ENCODE measurements at regions not wholly inside any gene's neighbourhood (a gene's known extent, or its start where the extent isn't known, plus 50 kb on each side); places are given as distances from the start of the nearest gene placed in this dataset.

DNA sequence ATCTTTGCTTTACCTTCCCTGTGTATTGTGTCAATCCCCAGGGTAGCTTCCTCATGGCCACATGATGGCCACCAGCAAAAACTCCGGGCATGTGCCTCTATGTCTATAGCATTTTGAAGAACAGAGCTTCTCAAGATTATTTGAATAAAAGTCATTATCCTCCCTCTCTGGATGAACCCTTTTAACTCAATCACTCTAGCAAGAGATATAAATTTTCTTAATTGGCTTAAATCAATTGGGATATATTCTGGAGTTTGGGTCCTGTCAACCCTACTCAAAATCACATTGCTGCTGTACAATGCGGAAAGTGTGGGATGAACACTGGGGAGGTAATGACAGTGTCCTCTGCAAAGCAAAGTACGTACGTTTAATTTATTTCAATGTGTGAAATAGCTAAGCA, 370.6 kb upstream of the LRRC3B start:
- Histone ChIP-seq H3K27ac (ENCODE audit: low read depth, low read length) (no peak overlapping the region), H3K9ac (ENCODE audit: low read length) (no peak overlapping the region), H2AK5ac (ENCODE audit: low read length) (no peak overlapping the region), H2BK15ac (replicated peaks; ENCODE audit: low read depth) (no peak overlapping the region), H3K79me1 (ENCODE audit: low read length) (no peaks in the 10 kb centered on the region), H2BK120ac (ENCODE audit: low read depth, low read length) (no peak overlapping the region), H3K4me3 (ENCODE audit: low read length) (no peak overlapping the region), H3K23ac (ENCODE audit: low read length) (no peak overlapping the region), H3K27me3 (ENCODE audit: insufficient read depth, low read length, poor library complexity) (no peaks in the 10 kb centered on the region), H3K4me2 (ENCODE audit: low read length) (no peak overlapping the region), H3K36me3 (ENCODE audit: control insufficient read depth, insufficient read depth, low read length) (no peaks in the 10 kb centered on the region), H3K4ac (ENCODE audit: low read depth, low read length) (no peak overlapping the region), H3K79me2 (ENCODE audit: control insufficient read depth, insufficient read depth, low read length) (no peaks in the 10 kb centered on the region), H2BK5ac (ENCODE audit: low read length) (no peak overlapping the region), H3K56ac (ENCODE audit: low read length) (no peak overlapping the region), H3K18ac (ENCODE audit: low read length) (no peak overlapping the region), H4K8ac (ENCODE audit: low read depth, low read length) (no peak overlapping the region), H3K4me1 (ENCODE audit: control insufficient read depth, low read depth, low read length) (no peaks in the 10 kb centered on the region), H4K5ac (ENCODE audit: low read length) (no peak overlapping the region)
- no peak for DNase-seq
- no CpG with 5 or more reads among the region's 4 CpGs for WGBS (ENCODE audit: extremely low coverage, insufficient coverage, low lambda C conversion rate)

DNA sequence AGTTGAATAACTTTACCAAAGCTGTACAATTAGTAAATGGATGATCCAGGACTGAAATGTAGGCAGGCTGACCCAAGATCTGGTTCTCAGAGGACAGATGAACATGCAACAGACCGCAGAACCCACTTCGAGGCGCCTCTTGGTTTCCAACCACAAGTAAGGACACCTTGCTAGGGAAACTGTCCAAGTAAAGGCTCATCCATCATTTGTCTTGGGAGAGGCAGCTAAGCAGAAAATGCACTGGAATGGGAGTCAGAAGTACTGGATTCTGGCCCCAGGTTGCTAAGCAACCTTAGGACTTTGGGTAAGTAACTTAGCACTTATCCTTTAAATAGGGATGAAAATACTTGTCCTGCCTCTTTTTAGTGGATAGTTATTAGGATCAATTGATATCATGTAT, 366.3 kb upstream of the LRRC3B start:
- Histone ChIP-seq H2AK5ac (ENCODE audit: low read length) (no peak overlapping the region), H3K27me3 (ENCODE audit: insufficient read depth, low read length, poor library complexity) (peaks cover 2% of the 10 kb centered on the region), H2BK120ac (ENCODE audit: low read depth, low read length) (no peak overlapping the region), H4K8ac (ENCODE audit: low read depth, low read length) (no peak overlapping the region), H3K23ac (ENCODE audit: low read length) (no peak overlapping the region), H3K56ac (ENCODE audit: low read length) (no peak overlapping the region), H3K4me1 (ENCODE audit: control insufficient read depth, low read depth, low read length) (no peaks in the 10 kb centered on the region), H3K27ac (ENCODE audit: low read depth, low read length) (no peak overlapping the region), H3K36me3 (ENCODE audit: control insufficient read depth, insufficient read depth, low read length) (no peaks in the 10 kb centered on the region), H3K79me1 (ENCODE audit: low read length) (no peaks in the 10 kb centered on the region), H3K18ac (ENCODE audit: low read length) (no peak overlapping the region), H4K5ac (ENCODE audit: low read length) (no peak overlapping the region), H2BK15ac (replicated peaks; ENCODE audit: low read depth) (no peak overlapping the region), H3K4me2 (ENCODE audit: low read length) (no peak overlapping the region), H3K9ac (ENCODE audit: low read length) (no peak overlapping the region), H3K4ac (ENCODE audit: low read depth, low read length) (no peak overlapping the region), H3K79me2 (ENCODE audit: control insufficient read depth, insufficient read depth, low read length) (no peaks in the 10 kb centered on the region), H3K4me3 (ENCODE audit: low read length) (no peak overlapping the region), H2BK5ac (ENCODE audit: low read length) (no peak overlapping the region)
- WGBS (ENCODE audit: extremely low coverage, insufficient coverage, low lambda C conversion rate) = no CpG with 5 or more reads among the region's 3 CpGs
- DNase-seq = no peak

DNA sequence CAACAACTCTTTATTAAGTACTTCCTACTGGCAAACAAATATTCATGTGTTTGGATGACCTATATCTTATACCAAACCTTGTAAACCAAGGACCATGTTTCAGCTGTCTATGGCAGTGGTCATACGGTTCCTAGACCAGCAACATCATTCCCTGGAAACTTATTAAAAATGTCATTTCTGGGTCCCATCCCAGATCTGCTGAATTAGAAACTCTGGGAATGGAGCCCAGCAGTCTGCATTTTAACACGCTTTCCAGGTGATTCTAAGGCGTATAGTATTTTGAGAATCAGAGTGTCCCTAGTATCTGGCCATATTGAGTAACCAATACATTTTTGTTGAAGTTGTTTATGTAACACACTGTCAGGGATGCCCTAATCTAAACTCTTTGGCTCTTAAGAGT, 363.4 kb upstream of the LRRC3B start:
- Histone ChIP-seq H3K27ac (ENCODE audit: low read depth, low read length) (no peak overlapping the region), H3K4ac (ENCODE audit: low read depth, low read length) (no peak overlapping the region), H3K56ac (ENCODE audit: low read length) (no peak overlapping the region), H3K27me3 (ENCODE audit: insufficient read depth, low read length, poor library complexity) (peaks cover 2% of the 10 kb centered on the region), H3K79me2 (ENCODE audit: control insufficient read depth, insufficient read depth, low read length) (no peaks in the 10 kb centered on the region), H2BK15ac (replicated peaks; ENCODE audit: low read depth) (no peak overlapping the region), H3K9ac (ENCODE audit: low read length) (no peak overlapping the region), H3K4me2 (ENCODE audit: low read length) (no peak overlapping the region), H4K8ac (ENCODE audit: low read depth, low read length) (no peak overlapping the region), H2BK120ac (ENCODE audit: low read depth, low read length) (no peak overlapping the region), H3K18ac (ENCODE audit: low read length) (no peak overlapping the region), H4K5ac (ENCODE audit: low read length) (no peak overlapping the region), H3K4me1 (ENCODE audit: control insufficient read depth, low read depth, low read length) (no peaks in the 10 kb centered on the region), H3K23ac (ENCODE audit: low read length) (no peak overlapping the region), H2AK5ac (ENCODE audit: low read length) (no peak overlapping the region), H3K4me3 (ENCODE audit: low read length) (no peak overlapping the region), H3K36me3 (ENCODE audit: control insufficient read depth, insufficient read depth, low read length) (no peaks in the 10 kb centered on the region), H2BK5ac (ENCODE audit: low read length) (no peak overlapping the region), H3K79me1 (ENCODE audit: low read length) (no peaks in the 10 kb centered on the region)
- DNase-seq = no peak
- no CpG with 5 or more reads among the region's 3 CpGs for WGBS (ENCODE audit: extremely low coverage, insufficient coverage, low lambda C conversion rate)

DNA sequence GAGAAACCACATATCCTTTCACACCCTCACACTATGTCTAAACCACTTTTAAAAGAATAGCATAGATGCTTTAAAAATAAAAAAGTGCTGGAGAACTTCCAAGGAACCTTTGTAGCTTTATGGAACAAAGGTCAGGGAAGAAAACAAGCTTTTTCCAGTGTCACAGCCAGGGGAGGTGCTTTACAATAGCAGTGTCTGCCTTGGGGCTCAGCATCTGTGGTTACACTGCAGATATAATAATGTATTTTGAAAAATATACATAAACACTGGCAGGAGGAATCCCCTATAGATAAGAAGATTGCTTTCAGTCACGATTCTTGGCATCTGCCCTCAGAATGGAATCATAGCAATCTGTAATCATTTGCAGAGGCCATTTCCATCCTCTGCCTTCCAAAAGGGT, 362.4 kb upstream of the LRRC3B start:
- no peak overlapping the region for H3K23ac ChIP-seq (ENCODE audit: low read length)
- H3K4ac ChIP-seq (ENCODE audit: low read depth, low read length) = no peak overlapping the region
- H2AK5ac ChIP-seq (ENCODE audit: low read length) = no peak overlapping the region
- H3K79me2 ChIP-seq (ENCODE audit: control insufficient read depth, insufficient read depth, low read length) = no peaks in the 10 kb centered on the region
- H3K18ac ChIP-seq (ENCODE audit: low read length) = no peak overlapping the region
- no peak overlapping the region for H2BK5ac ChIP-seq (ENCODE audit: low read length)
- H2BK15ac ChIP-seq (replicated peaks; ENCODE audit: low read depth) = no peak overlapping the region
- DNase-seq = no peak
- no peak overlapping the region for H4K8ac ChIP-seq (ENCODE audit: low read depth, low read length)
- WGBS (ENCODE audit: extremely low coverage, insufficient coverage, low lambda C conversion rate) = no CpG with 5 or more reads among the region's 1 CpG
- no peaks in the 10 kb centered on the region for H3K36me3 ChIP-seq (ENCODE audit: control insufficient read depth, insufficient read depth, low read length)
- no peak overlapping the region for H3K27ac ChIP-seq (ENCODE audit: low read depth, low read length)
- no peak overlapping the region for H3K56ac ChIP-seq (ENCODE audit: low read length)
- no peaks in the 10 kb centered on the region for H3K4me1 ChIP-seq (ENCODE audit: control insufficient read depth, low read depth, low read length)
- no peak overlapping the region for H4K5ac ChIP-seq (ENCODE audit: low read length)
- H3K27me3 ChIP-seq (ENCODE audit: insufficient read depth, low read length, poor library complexity) = peaks cover 2% of the 10 kb centered on the region
- no peak overlapping the region for H3K4me3 ChIP-seq (ENCODE audit: low read length)
- no peak overlapping the region for H2BK120ac ChIP-seq (ENCODE audit: low read depth, low read length)
- no peaks in the 10 kb centered on the region for H3K79me1 ChIP-seq (ENCODE audit: low read length)
- H3K9ac ChIP-seq (ENCODE audit: low read length) = no peak overlapping the region
- no peak overlapping the region for H3K4me2 ChIP-seq (ENCODE audit: low read length)

DNA sequence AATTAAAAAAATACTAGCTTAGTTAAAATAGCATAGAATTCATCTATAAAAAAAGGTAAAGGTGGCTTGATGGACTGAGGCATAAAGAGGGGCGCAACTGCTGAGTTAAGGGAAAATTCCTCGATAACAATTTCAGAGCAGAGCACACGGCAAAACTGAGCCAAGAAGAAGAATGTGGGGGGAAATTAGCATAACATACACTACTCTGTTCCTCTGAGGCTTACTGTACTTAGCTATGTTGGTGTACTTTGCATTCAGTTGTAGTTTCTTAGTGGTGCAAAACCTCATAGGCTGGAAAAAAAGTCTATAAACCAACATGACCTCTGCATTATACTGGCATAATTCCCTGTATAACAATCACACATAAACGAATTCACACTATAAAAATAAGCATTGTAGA, 357.9 kb upstream of the LRRC3B start:
- H3K4ac ChIP-seq (ENCODE audit: low read depth, low read length) = no peak overlapping the region
- H3K56ac ChIP-seq (ENCODE audit: low read length) = no peak overlapping the region
- H2BK120ac ChIP-seq (ENCODE audit: low read depth, low read length) = no peak overlapping the region
- H3K36me3 ChIP-seq (ENCODE audit: control insufficient read depth, insufficient read depth, low read length) = no peaks in the 10 kb centered on the region
- H3K4me1 ChIP-seq (ENCODE audit: control insufficient read depth, low read depth, low read length) = no peaks in the 10 kb centered on the region
- WGBS (ENCODE audit: extremely low coverage, insufficient coverage, low lambda C conversion rate) = no CpG with 5 or more reads among the region's 4 CpGs
- H3K27me3 ChIP-seq (ENCODE audit: insufficient read depth, low read length, poor library complexity) = no peaks in the 10 kb centered on the region
- H2AK5ac ChIP-seq (ENCODE audit: low read length) = no peak overlapping the region
- no peaks in the 10 kb centered on the region for H3K79me1 ChIP-seq (ENCODE audit: low read length)
- DNase-seq = no peak
- no peak overlapping the region for H3K23ac ChIP-seq (ENCODE audit: low read length)
- no peak overlapping the region for H4K5ac ChIP-seq (ENCODE audit: low read length)
- no peaks in the 10 kb centered on the region for H3K79me2 ChIP-seq (ENCODE audit: control insufficient read depth, insufficient read depth, low read length)
- no peak overlapping the region for H3K4me3 ChIP-seq (ENCODE audit: low read length)
- no peak overlapping the region for H3K9ac ChIP-seq (ENCODE audit: low read length)
- no peak overlapping the region for H3K18ac ChIP-seq (ENCODE audit: low read length)
- H3K4me2 ChIP-seq (ENCODE audit: low read length) = no peak overlapping the region
- H4K8ac ChIP-seq (ENCODE audit: low read depth, low read length) = no peak overlapping the region
- H2BK5ac ChIP-seq (ENCODE audit: low read length) = no peak overlapping the region
- no peak overlapping the region for H2BK15ac ChIP-seq (replicated peaks; ENCODE audit: low read depth)
- H3K27ac ChIP-seq (ENCODE audit: low read depth, low read length) = no peak overlapping the region

DNA sequence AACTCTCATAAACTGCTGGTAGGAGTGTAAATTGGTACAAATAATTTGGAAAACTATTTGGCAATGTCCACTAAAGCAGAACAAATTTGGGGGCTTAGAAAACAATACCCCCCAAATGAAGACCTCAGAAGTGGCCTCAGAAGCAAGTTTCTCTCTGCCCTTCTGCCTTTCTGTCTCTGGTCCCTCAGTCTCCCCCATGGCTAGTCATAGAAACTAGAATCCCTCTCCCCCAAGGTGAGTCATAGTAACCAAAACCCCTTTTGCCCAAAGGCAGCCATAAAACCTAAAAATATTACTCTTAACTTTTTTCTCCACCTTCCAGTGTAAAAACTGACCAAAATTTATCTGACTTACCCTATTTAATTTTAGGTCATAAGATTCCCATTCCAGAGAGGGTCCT, 350.7 kb upstream of the LRRC3B start:
- Histone ChIP-seq H3K27ac (ENCODE audit: low read depth, low read length) (no peak overlapping the region), H3K9ac (ENCODE audit: low read length) (no peak overlapping the region), H3K27me3 (ENCODE audit: insufficient read depth, low read length, poor library complexity) (no peaks in the 10 kb centered on the region), H4K8ac (ENCODE audit: low read depth, low read length) (no peak overlapping the region), H2BK5ac (ENCODE audit: low read length) (no peak overlapping the region), H3K79me1 (ENCODE audit: low read length) (no peaks in the 10 kb centered on the region), H3K4me2 (ENCODE audit: low read length) (no peak overlapping the region), H3K23ac (ENCODE audit: low read length) (no peak overlapping the region), H2BK120ac (ENCODE audit: low read depth, low read length) (no peak overlapping the region), H2BK15ac (replicated peaks; ENCODE audit: low read depth) (no peak overlapping the region), H3K4me1 (ENCODE audit: control insufficient read depth, low read depth, low read length) (no peaks in the 10 kb centered on the region), H3K18ac (ENCODE audit: low read length) (no peak overlapping the region), H3K4ac (ENCODE audit: low read depth, low read length) (no peak overlapping the region), H3K4me3 (ENCODE audit: low read length) (no peak overlapping the region), H3K36me3 (ENCODE audit: control insufficient read depth, insufficient read depth, low read length) (no peaks in the 10 kb centered on the region), H3K56ac (ENCODE audit: low read length) (no peak overlapping the region), H2AK5ac (ENCODE audit: low read length) (no peak overlapping the region), H3K79me2 (ENCODE audit: control insufficient read depth, insufficient read depth, low read length) (no peaks in the 10 kb centered on the region), H4K5ac (ENCODE audit: low read length) (no peak overlapping the region)
- DNase-seq = no peak

Measured in mesendoderm (in vitro differentiated cells).